Upper lobe of left lung (tissue), 6 donors: ENCODE measurements at regions not wholly inside any gene's neighbourhood (a gene's known extent, or its start where the extent isn't known, plus 50 kb on each side); places are given as distances from the start of the nearest gene placed in this dataset.
A peak's percentile ranks its signal among the peaks of the same experiment; 100 is the strongest.

Source experiments
- ATAC-seq, 2 donors: fragments of 200-7000 bp; cut with Tn5 transposase; one replicate each; pipeline ENCODE4 v1.9.1; 2022; ENCODE audit warnings: mild to moderate bottlenecking in 2 of 2, moderate library complexity in 2 of 2; ENCODE audit not compliant: low FRiP score in 2 of 2
- DNase-seq, 2 donors: peaks; one replicate each; pipeline ENCODE4 v3.0.0-alpha.2; 2019 to 2020
- H3K27ac ChIP-seq, 4 donors: fragments of 200-600 bp; sonication (generic); one replicate each; pipeline ENCODE4 v1.5.1; 2016 to 2019
- H3K27me3 ChIP-seq, 4 donors: fragments of 200-600 bp; sonication (generic); one replicate each; pipeline ENCODE4 v1.5.1; 2017 to 2019
- H3K36me3 ChIP-seq, 4 donors: fragments of 200-600 bp; sonication (generic); one replicate each; pipeline ENCODE4 v1.5.1; 2016 to 2019
- H3K4me1 ChIP-seq, 4 donors: fragments of 200-600 bp; sonication (generic); one replicate each; pipeline ENCODE4 v1.5.1; 2018 to 2019
- H3K4me3 ChIP-seq, 4 donors: fragments of 200-600 bp; sonication (generic); one replicate each; pipeline ENCODE4 v1.5.1; 2017 to 2019; ENCODE audit warnings: mild to moderate bottlenecking in 2 of 4, moderate library complexity in 1 of 4
- H3K9me3 ChIP-seq, 4 donors: fragments of 200-600 bp; sonication (generic); one replicate each; pipeline ENCODE4 v1.5.1; 2018 to 2019
- CTCF ChIP-seq, 6 experiments: fragments of 450-650 bp in 4 of 6; fragments of 200-600 bp in 2 of 6; sonication (generic) in 2 of 6; IDR thresholded peaks; one replicate each; pipeline ENCODE4 v1.5.1; 2016 to 2019; ENCODE audit warnings: antibody characterized with exemption in 6 of 6
- EP300 ChIP-seq, 4 donors: sonication (generic); formaldehyde crosslinking; IDR thresholded peaks; one replicate each; pipeline ENCODE4 v1.5.1; 2017; ENCODE audit warnings: antibody characterized with exemption in 4 of 4, control low read depth in 2 of 4
- POLR2A ChIP-seq, 4 donors: fragments of 450-650 bp; IDR thresholded peaks; one replicate each; pipeline ENCODE4 v1.5.1; 2016 to 2017; ENCODE audit warnings: antibody characterized with exemption in 4 of 4, mild to moderate bottlenecking in 2 of 4
- POLR2AphosphoS5 ChIP-seq, 2 donors: sonication (generic); formaldehyde crosslinking; IDR thresholded peaks; one replicate each; pipeline ENCODE4 v1.5.1; 2017; ENCODE audit warnings: antibody characterized with exemption in 2 of 2
- WGBS, 2 donors: methylation state at CpG; one replicate each; pipeline ENCODE4 v1.1.5; 2017 to 2018; 5-methylcytosine and 5-hydroxymethylcytosine counted together
- donor health status: DM: no; HTN: no; CAD: no; lungs with moderate emphysema.
- donor health status: DM: no; HTN: yes; CAD: no; lungs with severe emphysema.

DNA sequence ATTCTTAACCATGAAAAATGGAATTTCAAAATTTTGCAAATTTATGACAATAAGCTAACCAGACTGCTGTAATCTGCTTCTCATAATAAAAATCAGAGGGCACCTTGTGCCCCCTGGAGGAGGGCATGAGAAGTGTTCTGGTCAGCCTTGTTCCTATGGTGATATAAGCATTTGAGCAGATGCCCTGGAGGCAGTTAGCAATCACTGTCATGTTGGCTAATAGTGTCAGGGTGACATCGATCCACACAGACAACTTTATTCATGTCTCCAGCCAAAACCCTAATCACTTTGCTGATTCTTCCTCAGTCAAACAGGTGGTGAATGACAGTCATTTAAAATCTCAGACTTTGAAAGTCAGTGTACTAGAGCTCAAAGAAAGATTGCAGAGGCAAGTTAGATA is 943.0 kb downstream of the GALC start:
- H3K4me1 ChIP-seq = no peaks in the 10 kb centered on the region
- no peak overlapping the region for H3K27ac ChIP-seq
- no peaks in the 10 kb centered on the region for H3K27me3 ChIP-seq
- 33 to 57% methylated on average over 1 of the region's 1 CpG for WGBS, 2 donors
- TF ChIP-seq POLR2AphosphoS5 (IDR thresholded peaks at IDR 0.05) (no peak), POLR2A (IDR thresholded peaks at IDR 0.05) (no peak), EP300 (IDR thresholded peaks at IDR 0.05) (no peak), CTCF (IDR thresholded peaks at IDR 0.05) (peak in 2 of 6 experiments; percentile 7 to 17)
- no peaks in the 10 kb centered on the region for H3K9me3 ChIP-seq
- no peaks in the 10 kb centered on the region for H3K36me3 ChIP-seq
- no peak overlapping the region for H3K4me3 ChIP-seq
- ATAC-seq = peak in 1 of 2 donors; percentile 48
- no peak for DNase-seq

GRCh38 chr14:87046960-87047359 is 946.0 kb downstream of the GALC start:
- 56 to 58% methylated on average over 2 of the region's 2 CpGs for WGBS, 2 donors
- TF ChIP-seq POLR2A (IDR thresholded peaks at IDR 0.05) (no peak), POLR2AphosphoS5 (IDR thresholded peaks at IDR 0.05) (no peak), EP300 (IDR thresholded peaks at IDR 0.05) (no peak), CTCF (IDR thresholded peaks at IDR 0.05) (no peak)

GRCh38 chr14:87045956-87046355 is 947.0 kb downstream of the GALC start:
- TF ChIP-seq CTCF (IDR thresholded peaks at IDR 0.05) = no peak
- no peak for TF ChIP-seq EP300 (IDR thresholded peaks at IDR 0.05)
- TF ChIP-seq POLR2A (IDR thresholded peaks at IDR 0.05) = no peak
- TF ChIP-seq POLR2AphosphoS5 (IDR thresholded peaks at IDR 0.05) = no peak
- no peaks in the 10 kb centered on the region for H3K4me1 ChIP-seq
- 68 to 69% methylated on average over 5 of the region's 5 CpGs for WGBS, 2 donors
- H3K27ac ChIP-seq = no peak overlapping the region
- no peak overlapping the region for H3K4me3 ChIP-seq
- no peaks in the 10 kb centered on the region for H3K36me3 ChIP-seq
- DNase-seq (no peak), ATAC-seq (no peak)
- H3K9me3 ChIP-seq = no peaks in the 10 kb centered on the region
- H3K27me3 ChIP-seq = no peaks in the 10 kb centered on the region

More at GRCh38 chr14:87046960-87047359, 946.0 kb downstream of the GALC start:
- DNase-seq (no peak), ATAC-seq (no peak)
- no peak overlapping the region for H3K27ac ChIP-seq
- no peaks in the 10 kb centered on the region for H3K36me3 ChIP-seq
- H3K4me3 ChIP-seq = no peak overlapping the region
- H3K9me3 ChIP-seq = no peaks in the 10 kb centered on the region
- H3K4me1 ChIP-seq = no peaks in the 10 kb centered on the region
- H3K27me3 ChIP-seq = no peaks in the 10 kb centered on the region

- DNase-seq = no peak
- H3K36me3 ChIP-seq = no peaks in the 10 kb centered on the region
- H3K27ac ChIP-seq = no peak overlapping the region
- no peak for TF ChIP-seq POLR2A (IDR thresholded peaks at IDR 0.05)
- no peak for TF ChIP-seq EP300 (IDR thresholded peaks at IDR 0.05)
- no peak for TF ChIP-seq POLR2AphosphoS5 (IDR thresholded peaks at IDR 0.05)
- TF ChIP-seq CTCF (IDR thresholded peaks at IDR 0.05) = no peak
- ATAC-seq = no peak
- no peaks in the 10 kb centered on the region for H3K4me1 ChIP-seq
- 52 to 68% methylated on average over 3 of the region's 3 CpGs for WGBS, 2 donors
- H3K9me3 ChIP-seq = no peaks in the 10 kb centered on the region
- H3K4me3 ChIP-seq = no peak overlapping the region
- no peaks in the 10 kb centered on the region for H3K27me3 ChIP-seq
Observed at GRCh38 chr14:87045246-87045645, 947.7 kb downstream of the GALC start.

DNA sequence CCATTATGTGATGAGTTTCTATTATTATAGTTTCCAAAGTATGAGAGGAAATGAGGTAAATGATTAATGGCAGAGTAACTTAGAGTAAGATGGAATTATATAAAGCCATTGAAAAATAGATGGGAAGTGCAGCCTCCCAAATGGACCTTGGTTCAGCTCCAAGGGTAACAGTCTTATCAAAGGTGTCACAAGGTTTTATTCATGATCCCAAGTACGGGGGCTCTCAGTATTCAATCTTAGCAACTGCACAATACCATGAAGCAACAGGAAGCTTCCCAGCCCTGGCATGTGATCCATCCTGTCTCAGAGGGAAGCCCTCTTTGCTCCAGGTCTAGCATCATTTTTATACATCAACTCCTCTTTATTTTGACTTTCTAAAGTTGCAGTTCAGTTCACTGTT is 948.2 kb downstream of the GALC start:
- 26 to 45% methylated on average over 1 of the region's 1 CpG for WGBS, 2 donors
- ATAC-seq (no peak), DNase-seq (no peak)
- no peaks in the 10 kb centered on the region for H3K27me3 ChIP-seq
- no peaks in the 10 kb centered on the region for H3K9me3 ChIP-seq
- H3K27ac ChIP-seq = no peak overlapping the region
- H3K4me3 ChIP-seq = no peak overlapping the region
- TF ChIP-seq POLR2A (IDR thresholded peaks at IDR 0.05) (no peak), POLR2AphosphoS5 (IDR thresholded peaks at IDR 0.05) (no peak), EP300 (IDR thresholded peaks at IDR 0.05) (no peak), CTCF (IDR thresholded peaks at IDR 0.05) (no peak)
- H3K4me1 ChIP-seq = no peaks in the 10 kb centered on the region
- H3K36me3 ChIP-seq = no peaks in the 10 kb centered on the region
